ENCODE measurements at regions not wholly inside any gene's neighbourhood (a gene's known extent, or its start where the extent isn't known, plus 50 kb on each side); places are given as distances from the start of the nearest gene placed in this dataset.

GRCh38 chr1:38266197-38266520 is 219.6 kb upstream of the POU3F1 start:
- TF ChIP-seq POLR2A (IDR thresholded peaks at IDR 0.05; ENCODE audit: low read depth, low read length) (no peak), TAF1 (IDR thresholded peaks at IDR 0.05; ENCODE audit: low read depth, low read length) (no peak), POU2F2 (IDR thresholded peaks at IDR 0.05; ENCODE audit: low read depth, low read length) (no peak), SPI1 (IDR thresholded peaks at IDR 0.05; ENCODE audit: low read depth, low read length) (no peak), PAX5 (IDR thresholded peaks at IDR 0.05; ENCODE audit: insufficient read depth, low read length, severe bottlenecking) (no peak), POLR2AphosphoS5 (IDR thresholded peaks at IDR 0.05; ENCODE audit: low read depth, low read length) (no peak)
- DNase-seq (ENCODE audit: insufficient read length, low spot score) = no peak
- no peak for FAIRE-seq

DNA sequence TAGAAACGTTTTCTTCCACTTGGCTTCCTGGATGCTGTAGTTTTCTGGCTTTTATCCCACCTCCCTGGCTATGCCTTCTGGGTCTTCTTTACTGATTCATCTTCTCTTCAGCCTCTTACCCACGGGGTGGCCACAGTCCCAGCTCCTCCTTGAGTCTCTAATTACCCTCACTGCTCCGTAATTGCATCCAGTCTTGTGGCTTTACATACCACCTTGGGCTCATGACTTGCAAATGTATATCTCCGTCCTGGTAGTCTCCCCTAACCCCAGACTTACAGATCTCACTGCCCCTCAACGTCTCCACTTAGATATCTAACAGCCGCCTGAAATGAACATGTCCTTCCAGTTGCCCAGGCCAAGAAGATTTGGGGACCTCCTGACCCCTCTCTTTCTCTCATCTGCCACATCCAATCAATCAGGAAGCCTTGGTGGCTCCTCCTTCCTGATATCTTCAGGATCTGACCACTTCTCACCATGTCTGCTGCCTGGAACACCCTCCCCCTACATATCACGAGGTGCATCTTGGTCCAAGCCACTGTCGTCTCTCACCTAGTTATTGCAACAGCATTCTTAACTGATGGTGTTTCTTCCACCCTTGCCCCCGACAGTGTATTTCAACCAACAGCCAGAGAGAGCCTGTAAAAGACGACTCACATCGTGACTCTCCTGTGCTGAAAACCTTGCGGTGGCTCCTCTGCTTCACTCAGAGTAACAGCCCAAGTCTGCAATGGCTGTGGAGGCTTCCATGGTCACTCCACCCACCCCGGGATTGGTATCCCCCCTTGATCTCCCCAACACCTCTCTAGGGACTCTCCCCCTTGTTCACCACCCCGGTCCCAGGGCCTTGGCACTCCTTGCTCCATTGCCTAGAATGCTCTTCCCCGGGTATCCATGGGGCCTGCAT is 219.0 kb upstream of the POU3F1 start:
- DNase-seq (ENCODE audit: insufficient read length, low spot score) = no peak
- TF ChIP-seq PAX5 (IDR thresholded peaks at IDR 0.05; ENCODE audit: insufficient read depth, low read length, severe bottlenecking) (no peak), POLR2AphosphoS5 (IDR thresholded peaks at IDR 0.05; ENCODE audit: low read depth, low read length) (no peak), POU2F2 (IDR thresholded peaks at IDR 0.05; ENCODE audit: low read depth, low read length) (no peak), TAF1 (IDR thresholded peaks at IDR 0.05; ENCODE audit: low read depth, low read length) (no peak), POLR2A (IDR thresholded peaks at IDR 0.05; ENCODE audit: low read depth, low read length) (no peak), SPI1 (IDR thresholded peaks at IDR 0.05; ENCODE audit: low read depth, low read length) (no peak)
- no peak for FAIRE-seq

- no peak for TF ChIP-seq SPI1 (IDR thresholded peaks at IDR 0.05; ENCODE audit: low read depth, low read length)
- TF ChIP-seq POU2F2 (IDR thresholded peaks at IDR 0.05; ENCODE audit: low read depth, low read length) = no peak
- TF ChIP-seq PAX5 (IDR thresholded peaks at IDR 0.05; ENCODE audit: insufficient read depth, low read length, severe bottlenecking) = no peak
- no peak for TF ChIP-seq POLR2AphosphoS5 (IDR thresholded peaks at IDR 0.05; ENCODE audit: low read depth, low read length)
- TF ChIP-seq POLR2A (IDR thresholded peaks at IDR 0.05; ENCODE audit: low read depth, low read length) = no peak
- TF ChIP-seq TAF1 (IDR thresholded peaks at IDR 0.05; ENCODE audit: low read depth, low read length) = no peak
- FAIRE-seq = no peak
- DNase-seq (ENCODE audit: insufficient read length, low spot score) = no peak
Measured at GRCh38 chr1:38263438-38263837, 216.8 kb upstream of the POU3F1 start.

- DNase-seq (ENCODE audit: insufficient read length, low spot score) = no peak
- FAIRE-seq = no peak
- TF ChIP-seq POU2F2 (IDR thresholded peaks at IDR 0.05; ENCODE audit: low read depth, low read length) = peak; percentile 32; the same call in 1 of the 2 replicates
- no peak for TF ChIP-seq PAX5 (IDR thresholded peaks at IDR 0.05; ENCODE audit: insufficient read depth, low read length, severe bottlenecking)
Measured at GRCh38 chr1:38261574-38261973, 215.0 kb upstream of the POU3F1 start.

DNA sequence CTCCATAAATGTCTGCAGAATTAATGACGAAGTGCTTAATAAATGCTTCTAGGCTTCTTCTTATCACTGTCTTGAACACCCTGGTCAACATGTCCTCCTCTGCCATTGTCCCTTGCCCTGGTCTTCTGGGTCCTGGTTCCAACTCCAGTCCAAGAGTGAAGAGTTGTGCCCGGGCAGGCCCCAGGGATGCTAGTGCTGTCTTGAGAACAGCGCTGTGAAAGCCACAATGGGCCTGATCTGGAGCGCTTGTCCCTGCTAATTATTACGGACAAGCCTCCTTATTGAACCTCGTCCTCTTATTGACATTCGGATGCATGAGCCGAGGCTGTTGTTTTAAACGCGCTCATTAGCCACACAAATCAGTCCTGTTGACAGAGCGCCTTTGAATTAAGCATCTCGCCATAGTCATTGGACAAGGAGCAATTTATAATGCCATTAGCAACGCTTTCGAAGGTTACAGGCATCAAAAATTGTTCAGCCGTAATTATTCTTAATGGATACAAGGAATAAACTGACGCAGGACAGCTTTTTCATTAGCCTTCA is 211.6 kb upstream of the POU3F1 start:
- FAIRE-seq = no peak
- DNase-seq (ENCODE audit: insufficient read length, low spot score) = no peak
- TF ChIP-seq POLR2A (IDR thresholded peaks at IDR 0.05; ENCODE audit: low read depth, low read length) (no peak), SPI1 (IDR thresholded peaks at IDR 0.05; ENCODE audit: low read depth, low read length) (no peak), POLR2AphosphoS5 (IDR thresholded peaks at IDR 0.05; ENCODE audit: low read depth, low read length) (no peak), TAF1 (IDR thresholded peaks at IDR 0.05; ENCODE audit: low read depth, low read length) (no peak), PAX5 (IDR thresholded peaks at IDR 0.05; ENCODE audit: insufficient read depth, low read length, severe bottlenecking) (no peak), POU2F2 (IDR thresholded peaks at IDR 0.05; ENCODE audit: low read depth, low read length) (no peak)

DNA sequence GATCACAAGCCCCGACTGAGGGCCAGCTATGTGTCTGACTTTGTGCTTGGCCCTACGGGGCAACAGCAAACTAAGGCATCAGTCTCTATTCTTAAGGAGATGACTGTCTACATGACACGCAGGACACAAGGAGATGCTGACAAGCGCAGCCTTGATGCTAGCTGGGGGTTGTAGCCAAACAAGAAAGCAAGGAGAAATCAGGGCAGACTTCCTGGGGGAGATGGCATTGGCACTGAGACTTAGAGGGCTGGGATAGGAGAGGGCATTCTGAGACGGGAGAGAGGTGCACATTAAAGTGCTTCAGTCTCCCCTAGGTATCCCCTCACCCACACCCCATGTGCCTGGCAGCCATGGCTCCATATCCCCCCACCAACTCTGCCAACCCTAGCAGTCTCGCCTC is 210.8 kb upstream of the POU3F1 start:
- DNase-seq (ENCODE audit: insufficient read length, low spot score) (no peak), FAIRE-seq (no peak)
- no peak for TF ChIP-seq PAX5 (IDR thresholded peaks at IDR 0.05; ENCODE audit: insufficient read depth, low read length, severe bottlenecking)
- TF ChIP-seq SPI1 (IDR thresholded peaks at IDR 0.05; ENCODE audit: low read depth, low read length) = no peak
- TF ChIP-seq POLR2A (IDR thresholded peaks at IDR 0.05; ENCODE audit: low read depth, low read length) = no peak
- no peak for TF ChIP-seq POLR2AphosphoS5 (IDR thresholded peaks at IDR 0.05; ENCODE audit: low read depth, low read length)
- no peak for TF ChIP-seq TAF1 (IDR thresholded peaks at IDR 0.05; ENCODE audit: low read depth, low read length)
- TF ChIP-seq POU2F2 (IDR thresholded peaks at IDR 0.05; ENCODE audit: low read depth, low read length) = no peak

DNA sequence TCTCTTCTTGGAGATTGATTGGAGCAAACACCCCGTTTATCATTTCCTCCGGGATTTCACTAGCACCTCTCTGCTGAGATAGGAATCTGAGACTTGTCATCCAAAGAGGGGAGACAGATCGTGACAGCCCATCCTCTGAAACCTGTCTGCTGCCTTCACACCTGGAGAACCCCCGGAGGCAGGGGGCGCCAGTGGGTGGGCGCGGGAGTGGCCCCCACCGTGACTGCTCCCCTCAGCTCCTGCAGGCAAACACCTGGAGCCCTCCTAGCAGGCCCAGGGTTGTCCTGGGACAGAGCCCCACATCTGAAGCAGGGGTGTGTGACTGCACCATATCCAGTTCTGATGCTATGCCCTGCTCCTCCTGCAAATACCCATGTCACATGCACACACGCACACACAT is 209.5 kb upstream of the POU3F1 start:
- TF ChIP-seq PAX5 (IDR thresholded peaks at IDR 0.05; ENCODE audit: insufficient read depth, low read length, severe bottlenecking) (no peak), POLR2A (IDR thresholded peaks at IDR 0.05; ENCODE audit: low read depth, low read length) (no peak), TAF1 (IDR thresholded peaks at IDR 0.05; ENCODE audit: low read depth, low read length) (no peak)
- FAIRE-seq (no peak), DNase-seq (ENCODE audit: insufficient read length, low spot score) (no peak)

- FAIRE-seq = no peak
- DNase-seq (ENCODE audit: insufficient read length, low spot score) = no peak
- TF ChIP-seq POLR2A (IDR thresholded peaks at IDR 0.05; ENCODE audit: low read depth, low read length) = no peak
- no peak for TF ChIP-seq SPI1 (IDR thresholded peaks at IDR 0.05; ENCODE audit: low read depth, low read length)
- no peak for TF ChIP-seq TAF1 (IDR thresholded peaks at IDR 0.05; ENCODE audit: low read depth, low read length)
- TF ChIP-seq POU2F2 (IDR thresholded peaks at IDR 0.05; ENCODE audit: low read depth, low read length) = no peak
- TF ChIP-seq PAX5 (IDR thresholded peaks at IDR 0.05; ENCODE audit: insufficient read depth, low read length, severe bottlenecking) = no peak
- TF ChIP-seq POLR2AphosphoS5 (IDR thresholded peaks at IDR 0.05; ENCODE audit: low read depth, low read length) = no peak
Measured at GRCh38 chr1:38253314-38253713, 206.7 kb upstream of the POU3F1 start.

GRCh38 chr1:38250356-38250755 is 203.8 kb upstream of the POU3F1 start:
- DNase-seq (ENCODE audit: insufficient read length, low spot score) (no peak), FAIRE-seq (no peak)
- TF ChIP-seq POU2F2 (IDR thresholded peaks at IDR 0.05; ENCODE audit: low read depth, low read length) = no peak
- no peak for TF ChIP-seq TAF1 (IDR thresholded peaks at IDR 0.05; ENCODE audit: low read depth, low read length)
- TF ChIP-seq POLR2A (IDR thresholded peaks at IDR 0.05; ENCODE audit: low read depth, low read length) = no peak
- no peak for TF ChIP-seq PAX5 (IDR thresholded peaks at IDR 0.05; ENCODE audit: insufficient read depth, low read length, severe bottlenecking)
- TF ChIP-seq POLR2AphosphoS5 (IDR thresholded peaks at IDR 0.05; ENCODE audit: low read depth, low read length) = no peak
- no peak for TF ChIP-seq SPI1 (IDR thresholded peaks at IDR 0.05; ENCODE audit: low read depth, low read length)

DNA sequence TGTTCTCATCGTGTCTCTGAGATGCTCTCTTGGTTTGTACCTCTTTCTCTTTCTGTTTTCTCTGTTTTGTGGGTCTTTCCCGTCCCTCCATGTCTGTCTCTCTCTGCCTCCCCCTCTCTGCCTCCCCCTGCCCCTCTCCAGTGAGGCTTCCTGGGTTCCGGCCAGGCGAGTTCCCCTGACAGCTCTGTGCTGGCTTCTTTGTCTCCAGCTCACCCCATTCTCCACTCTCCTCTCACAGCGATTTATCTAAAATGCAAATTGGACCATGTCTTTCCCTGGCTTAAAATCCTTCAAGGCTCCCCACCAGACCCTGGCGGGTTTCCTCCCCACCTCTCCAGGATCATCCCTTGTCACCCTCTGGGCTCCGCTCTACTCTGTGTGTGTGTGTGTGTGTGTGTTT is 202.4 kb upstream of the POU3F1 start:
- TF ChIP-seq POLR2AphosphoS5 (IDR thresholded peaks at IDR 0.05; ENCODE audit: low read depth, low read length) = no peak
- no peak for TF ChIP-seq POLR2A (IDR thresholded peaks at IDR 0.05; ENCODE audit: low read depth, low read length)
- DNase-seq (ENCODE audit: insufficient read length, low spot score) (no peak), FAIRE-seq (no peak)

All from GM12891 (cell line).